ENCODE measurements at regions not wholly inside any gene's neighbourhood (a gene's known extent, or its start where the extent isn't known, plus 50 kb on each side); places are given as distances from the start of the nearest gene placed in this dataset.

GRCh38 chr1:99455760-99456159 is 190.2 kb upstream of the PALMD start:
- TF ChIP-seq POLR2A (IDR thresholded peaks at IDR 0.05), result no peak
- TF ChIP-seq CTCF (IDR thresholded peaks at IDR 0.05), result no peak
- no peak for TF ChIP-seq POLR2AphosphoS5 (IDR thresholded peaks at IDR 0.05)
- Histone ChIP-seq H3K27me3 (replicated peaks; ENCODE audit: insufficient read depth) (no peaks in the 10 kb centered on the region), H3K27ac (no peak overlapping the region), H3K36me3 (no peaks in the 10 kb centered on the region), H3K4me3 (no peak overlapping the region), H3K4me1 (replicated peaks) (no peaks in the 10 kb centered on the region), H3K9me3 (no peaks in the 10 kb centered on the region)
- intact Hi-C loops (cut with DNase I), result no loop called here
- 92% methylated on average over 3 of the region's 3 CpGs for WGBS
- DNase-seq (ENCODE audit: low spot score), result no peak

- Histone ChIP-seq H3K4me3 (no peak overlapping the region), H3K27ac (no peak overlapping the region), H3K27me3 (replicated peaks; ENCODE audit: insufficient read depth) (no peaks in the 10 kb centered on the region), H3K4me1 (replicated peaks) (no peaks in the 10 kb centered on the region), H3K36me3 (no peaks in the 10 kb centered on the region), H3K9me3 (no peaks in the 10 kb centered on the region)
- no peak for DNase-seq (ENCODE audit: low spot score)
- intact Hi-C loops (cut with DNase I), result no loop called here
- 77% methylated on average over 5 of the region's 5 CpGs for WGBS
- TF ChIP-seq CTCF (IDR thresholded peaks at IDR 0.05) (no peak), POLR2AphosphoS5 (IDR thresholded peaks at IDR 0.05) (no peak), POLR2A (IDR thresholded peaks at IDR 0.05) (no peak)
Measured at GRCh38 chr1:99456536-99456935, 189.4 kb upstream of the PALMD start.

GRCh38 chr1:99457381-99458165 is 188.3 kb upstream of the PALMD start:
- no peak overlapping the region for H3K27ac ChIP-seq
- DNase-seq (ENCODE audit: low spot score), result no peak
- 22% methylated on average over 4 of the region's 4 CpGs for WGBS
- H3K36me3 ChIP-seq, result no peaks in the 10 kb centered on the region
- no peaks in the 10 kb centered on the region for H3K9me3 ChIP-seq
- no peaks in the 10 kb centered on the region for H3K27me3 ChIP-seq (replicated peaks; ENCODE audit: insufficient read depth)
- H3K4me1 ChIP-seq (replicated peaks), result no peaks in the 10 kb centered on the region
- no peak overlapping the region for H3K4me3 ChIP-seq
- intact Hi-C loops (cut with DNase I), result no loop called here
- no peak for TF ChIP-seq CTCF (IDR thresholded peaks at IDR 0.05)
- TF ChIP-seq POLR2AphosphoS5 (IDR thresholded peaks at IDR 0.05), result no peak
- TF ChIP-seq POLR2A (IDR thresholded peaks at IDR 0.05), result no peak

DNA sequence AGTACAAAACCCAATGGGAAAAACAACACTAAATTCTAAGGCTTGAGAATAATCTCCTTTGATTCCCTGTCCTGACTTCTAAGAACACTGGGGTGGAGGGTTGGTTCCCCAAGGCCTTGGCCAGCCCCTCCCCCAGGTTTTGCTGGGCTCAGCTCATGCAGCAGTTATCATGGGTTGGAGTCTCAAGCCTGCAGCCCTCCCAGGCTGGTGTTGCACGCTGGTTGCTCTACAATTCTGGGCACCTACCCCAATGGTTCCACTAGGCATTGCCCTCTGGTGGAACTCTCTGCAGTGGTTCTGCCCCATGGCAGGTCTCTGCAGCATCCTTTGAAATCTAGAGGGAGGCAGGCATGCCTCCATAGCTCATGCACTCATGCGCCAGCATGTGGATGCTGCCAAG is 184.4 kb upstream of the PALMD start:
- DNase-seq (ENCODE audit: low spot score), result no peak
- Histone ChIP-seq H3K36me3 (no peaks in the 10 kb centered on the region), H3K4me3 (no peak overlapping the region), H3K27me3 (replicated peaks; ENCODE audit: insufficient read depth) (no peaks in the 10 kb centered on the region), H3K4me1 (replicated peaks) (no peaks in the 10 kb centered on the region), H3K27ac (no peak overlapping the region), H3K9me3 (no peaks in the 10 kb centered on the region)
- 91% methylated on average over 2 of the region's 2 CpGs for WGBS
- TF ChIP-seq POLR2A (IDR thresholded peaks at IDR 0.05) (no peak), CTCF (IDR thresholded peaks at IDR 0.05) (no peak), POLR2AphosphoS5 (IDR thresholded peaks at IDR 0.05) (no peak)
- intact Hi-C loops (cut with DNase I), result no loop called here

- no peaks in the 10 kb centered on the region for H3K36me3 ChIP-seq
- intact Hi-C loops (cut with DNase I), result no loop called here
- no peaks in the 10 kb centered on the region for H3K4me1 ChIP-seq (replicated peaks)
- WGBS, result 64% methylated on average over 1 of the region's 1 CpG
- H3K9me3 ChIP-seq, result no peaks in the 10 kb centered on the region
- H3K4me3 ChIP-seq, result no peak overlapping the region
- no peaks in the 10 kb centered on the region for H3K27me3 ChIP-seq (replicated peaks; ENCODE audit: insufficient read depth)
- TF ChIP-seq POLR2A (IDR thresholded peaks at IDR 0.05), result no peak
- no peak for TF ChIP-seq POLR2AphosphoS5 (IDR thresholded peaks at IDR 0.05)
- TF ChIP-seq CTCF (IDR thresholded peaks at IDR 0.05), result no peak
- no peak overlapping the region for H3K27ac ChIP-seq
- DNase-seq (ENCODE audit: low spot score), result no peak
Measured at GRCh38 chr1:99464738-99465137, 181.2 kb upstream of the PALMD start.
